Right atrium auricular region (tissue), 2 donors: ENCODE measurements at regions not wholly inside any gene's neighbourhood (a gene's known extent, or its start where the extent isn't known, plus 50 kb on each side); places are given as distances from the start of the nearest gene placed in this dataset.
"Not testable (repeated sequence)": the region's sequence is repeated elsewhere in the genome, so short reads cannot be mapped to it uniquely, and the experiment has no call there.

Source experiments
- DNase-seq: peaks from one replicate; pipeline ENCODE4 v3.0.0-alpha.2; 2019; ENCODE audit warnings: low spot score
- H3K27ac ChIP-seq, 2 donors: fragments of 200-600 bp; sonication (generic); 1 replicate in 1 of 2; 2 replicates in 1 of 2; pipeline ENCODE4 v1.5.1; 2016 to 2019
- H3K27me3 ChIP-seq, 2 donors: fragments of 200-600 bp; sonication (generic); one replicate each; pipeline versions ENCODE4 v1.5.1 to v1.6.0; 2017 to 2019
- H3K36me3 ChIP-seq: fragments of 200-600 bp; sonication (generic); one replicate; pipeline ENCODE4 v1.5.1; 2016
- H3K4me1 ChIP-seq, 2 donors: fragments of 200-600 bp; sonication (generic); one replicate each; pipeline versions ENCODE4 v1.5.1 to v1.6.0; 2017 to 2019
- H3K4me3 ChIP-seq, 2 donors: fragments of 200-600 bp; sonication (generic); 1 replicate in 1 of 2; 2 replicates in 1 of 2; pipeline ENCODE4 v1.5.1; 2017 to 2019; ENCODE audit warnings: mild to moderate bottlenecking in 1 of 2, moderate library complexity in 1 of 2
- H3K9me3 ChIP-seq, 2 donors: fragments of 200-600 bp; sonication (generic); one replicate each; pipeline ENCODE4 v1.5.1; 2019
- CTCF ChIP-seq, 2 donors: fragments of 200-600 bp; sonication (generic); IDR thresholded peaks; one replicate each; pipeline ENCODE4 v1.5.1; 2019; ENCODE audit warnings: antibody characterized with exemption in 2 of 2

- peak; percentile 62 for DNase-seq
- Histone ChIP-seq H3K27ac (no peak overlapping the region), H3K4me1 (no peaks in the 10 kb centered on the region), H3K9me3 (no peaks in the 10 kb centered on the region), H3K27me3 (no peaks in the 10 kb centered on the region), H3K36me3 (no peaks in the 10 kb centered on the region), H3K4me3 (no peak overlapping the region)
- TF ChIP-seq CTCF (IDR thresholded peaks at IDR 0.05), result no peak
Observed at GRCh38 chr14:106343626-106344025, 817.2 kb downstream of the TMEM121 start.

GRCh38 chr14:106344065-106344614 lies 817.8 kb downstream of the TMEM121 start:
- H3K27me3 ChIP-seq, H3K27ac ChIP-seq, H3K36me3 ChIP-seq, H3K9me3 ChIP-seq, H3K4me3 ChIP-seq, H3K4me1 ChIP-seq: not testable (repeated sequence)
- DNase-seq, result peak; percentile 57

GRCh38 chr14:106344791-106345479 lies 818.6 kb downstream of the TMEM121 start:
- H3K36me3 ChIP-seq, H3K9me3 ChIP-seq, H3K4me1 ChIP-seq, H3K27ac ChIP-seq, H3K4me3 ChIP-seq, H3K27me3 ChIP-seq: not testable (repeated sequence)
- DNase-seq, result peak; percentile 56

- H3K27me3 ChIP-seq, result no peaks in the 10 kb centered on the region
- no peak for TF ChIP-seq CTCF (IDR thresholded peaks at IDR 0.05)
- H3K4me1 ChIP-seq, result no peaks in the 10 kb centered on the region
- no peaks in the 10 kb centered on the region for H3K36me3 ChIP-seq
- no peaks in the 10 kb centered on the region for H3K9me3 ChIP-seq
- no peak overlapping the region for H3K4me3 ChIP-seq
- peak; percentile 53 for DNase-seq
- no peak overlapping the region for H3K27ac ChIP-seq
Observed at GRCh38 chr14:106346084-106346483, 819.7 kb downstream of the TMEM121 start.

GRCh38 chr14:106346534-106347290 lies 820.3 kb downstream of the TMEM121 start:
- no peaks in the 10 kb centered on the region for H3K27me3 ChIP-seq
- no peak for TF ChIP-seq CTCF (IDR thresholded peaks at IDR 0.05)
- H3K36me3 ChIP-seq, result no peaks in the 10 kb centered on the region
- H3K9me3 ChIP-seq, result no peaks in the 10 kb centered on the region
- no peaks in the 10 kb centered on the region for H3K4me1 ChIP-seq
- H3K27ac ChIP-seq, result no peak overlapping the region
- H3K4me3 ChIP-seq, result no peak overlapping the region
- peak; percentile 56 for DNase-seq

- Histone ChIP-seq H3K36me3 (no peaks in the 10 kb centered on the region), H3K27me3 (no peaks in the 10 kb centered on the region), H3K27ac (no peak overlapping the region), H3K4me3 (no peak overlapping the region), H3K9me3 (no peaks in the 10 kb centered on the region), H3K4me1 (no peaks in the 10 kb centered on the region)
- peak; percentile 54 for DNase-seq
- TF ChIP-seq CTCF (IDR thresholded peaks at IDR 0.05), result no peak
Observed at GRCh38 chr14:106347291-106347778, 821.0 kb downstream of the TMEM121 start.
